ENCODE measurements at regions not wholly inside any gene's neighbourhood (a gene's known extent, or its start where the extent isn't known, plus 50 kb on each side); places are given as distances from the start of the nearest gene placed in this dataset.
A peak's percentile ranks its signal among the peaks of the same experiment; 100 is the strongest.

DNA sequence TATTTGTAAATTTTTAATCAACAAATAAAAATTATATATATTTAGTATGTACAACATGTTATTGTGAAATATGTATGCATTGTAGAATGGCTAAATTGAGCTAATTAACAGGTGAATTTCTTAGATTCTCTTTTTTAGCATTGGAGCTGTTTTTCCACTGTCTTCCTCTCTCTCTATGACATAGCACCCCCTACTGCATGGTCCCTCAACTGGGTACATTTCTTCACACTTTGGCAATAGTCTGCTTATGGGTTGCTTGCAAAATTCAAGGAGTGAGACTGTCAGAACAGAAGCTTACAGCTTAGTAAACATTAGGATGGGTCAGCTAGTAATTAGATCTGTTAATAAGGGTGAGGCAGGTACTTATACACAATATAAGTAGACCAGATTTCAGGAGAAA lies 658.5 kb upstream of the MGAT4C start:
- DNase-seq (ENCODE audit: low spot score), result peak; percentile 9
- TF ChIP-seq, protein P1, sequence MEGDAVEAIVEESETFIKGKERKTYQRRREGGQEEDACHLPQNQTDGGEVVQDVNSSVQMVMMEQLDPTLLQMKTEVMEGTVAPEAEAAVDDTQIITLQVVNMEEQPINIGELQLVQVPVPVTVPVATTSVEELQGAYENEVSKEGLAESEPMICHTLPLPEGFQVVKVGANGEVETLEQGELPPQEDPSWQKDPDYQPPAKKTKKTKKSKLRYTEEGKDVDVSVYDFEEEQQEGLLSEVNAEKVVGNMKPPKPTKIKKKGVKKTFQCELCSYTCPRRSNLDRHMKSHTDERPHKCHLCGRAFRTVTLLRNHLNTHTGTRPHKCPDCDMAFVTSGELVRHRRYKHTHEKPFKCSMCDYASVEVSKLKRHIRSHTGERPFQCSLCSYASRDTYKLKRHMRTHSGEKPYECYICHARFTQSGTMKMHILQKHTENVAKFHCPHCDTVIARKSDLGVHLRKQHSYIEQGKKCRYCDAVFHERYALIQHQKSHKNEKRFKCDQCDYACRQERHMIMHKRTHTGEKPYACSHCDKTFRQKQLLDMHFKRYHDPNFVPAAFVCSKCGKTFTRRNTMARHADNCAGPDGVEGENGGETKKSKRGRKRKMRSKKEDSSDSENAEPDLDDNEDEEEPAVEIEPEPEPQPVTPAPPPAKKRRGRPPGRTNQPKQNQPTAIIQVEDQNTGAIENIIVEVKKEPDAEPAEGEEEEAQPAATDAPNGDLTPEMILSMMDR (IDR thresholded peaks at IDR 0.05; ENCODE audit: extremely low read depth, missing control alignments), result no peak

GRCh38 chr12:86911973-86912372 lies 655.8 kb upstream of the MGAT4C start:
- TF ChIP-seq, protein P1 (IDR thresholded peaks at IDR 0.05; ENCODE audit: extremely low read depth, missing control alignments), result no peak
- no peak for DNase-seq (ENCODE audit: low spot score)

DNA sequence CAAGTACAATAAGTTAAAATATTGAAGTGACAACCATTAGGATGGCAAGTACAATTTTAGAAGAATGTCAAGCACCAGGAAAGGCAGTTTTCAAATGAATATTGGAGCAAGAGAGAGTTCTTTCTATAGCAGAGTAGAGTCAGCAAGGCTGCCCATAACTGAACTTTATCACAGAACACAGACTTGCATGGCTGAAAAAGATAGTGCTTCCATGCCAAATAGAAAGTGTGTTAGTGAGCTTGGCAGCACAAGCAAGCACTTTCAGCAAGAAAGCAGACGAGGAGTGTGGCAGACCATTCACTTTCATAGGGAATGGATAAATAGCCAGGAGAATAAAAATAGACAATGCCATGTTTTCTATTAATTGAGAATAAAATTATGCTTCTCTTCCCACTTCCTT lies 647.0 kb upstream of the MGAT4C start:
- no peak for DNase-seq (ENCODE audit: low spot score)
- TF ChIP-seq, protein P1 (IDR thresholded peaks at IDR 0.05; ENCODE audit: extremely low read depth, missing control alignments), result no peak

DNA sequence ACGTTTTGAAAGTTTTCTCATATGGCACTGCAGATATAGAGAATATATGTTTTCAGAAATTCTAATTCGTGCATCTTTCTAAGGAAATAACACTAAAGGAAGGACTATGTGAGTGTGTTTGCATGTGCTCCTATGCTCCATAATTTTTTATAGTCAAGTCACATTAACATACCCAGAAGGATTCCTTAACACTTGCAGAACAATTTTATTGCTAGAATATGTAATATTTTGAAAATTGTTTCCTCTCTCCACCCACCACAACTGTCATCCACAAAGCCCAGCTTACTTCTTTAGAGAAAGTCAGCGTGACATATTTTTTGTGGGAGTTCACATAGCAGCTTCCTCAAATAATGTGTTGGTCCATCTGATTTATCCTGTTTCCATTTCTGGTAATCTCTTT lies 604.6 kb upstream of the MGAT4C start:
- no peak for DNase-seq (ENCODE audit: low spot score)
- TF ChIP-seq, protein P1 (IDR thresholded peaks at IDR 0.05; ENCODE audit: extremely low read depth, missing control alignments), result no peak

GRCh38 chr12:86852451-86852850 lies 596.3 kb upstream of the MGAT4C start:
- no peak for DNase-seq (ENCODE audit: low spot score)
- TF ChIP-seq, protein P1 (IDR thresholded peaks at IDR 0.05; ENCODE audit: extremely low read depth, missing control alignments), result no peak

- TF ChIP-seq, protein P1 (IDR thresholded peaks at IDR 0.05; ENCODE audit: extremely low read depth, missing control alignments), result no peak
- no peak for DNase-seq (ENCODE audit: low spot score)
Measured at GRCh38 chr12:86838711-86839110, 582.5 kb upstream of the MGAT4C start.

DNA sequence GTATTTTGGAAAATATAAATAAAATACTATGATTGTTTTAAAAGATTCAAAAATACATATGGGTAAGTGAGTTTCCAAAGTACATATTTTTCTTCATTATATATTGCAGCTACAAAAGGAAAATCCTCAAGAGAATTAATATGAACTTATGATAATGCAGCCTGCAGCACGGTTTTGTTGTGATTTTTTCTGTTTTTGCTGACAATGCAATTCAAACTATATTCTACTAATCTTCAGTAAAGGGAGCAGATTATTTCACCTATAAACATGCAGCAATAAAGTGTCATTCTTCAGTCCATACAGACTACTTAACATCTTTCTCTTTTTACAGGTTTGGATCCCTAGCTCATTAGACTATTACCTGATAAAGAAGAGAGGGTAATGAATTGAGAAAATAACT lies 582.1 kb upstream of the MGAT4C start:
- no peak for DNase-seq (ENCODE audit: low spot score)
- TF ChIP-seq, protein P1 (IDR thresholded peaks at IDR 0.05; ENCODE audit: extremely low read depth, missing control alignments), result no peak

All from GM20000 (cell line).